Esophagus squamous epithelium (tissue), 4 donors: ENCODE measurements at regions not wholly inside any gene's neighbourhood (a gene's known extent, or its start where the extent isn't known, plus 50 kb on each side); places are given as distances from the start of the nearest gene placed in this dataset.

Experiments
- POLR2A ChIP-seq, 4 donors: fragments of 450-650 bp; IDR thresholded peaks; one replicate each; pipeline ENCODE4 v1.6.1; 2017; ENCODE audit warnings: antibody characterized with exemption in 4 of 4, mild to moderate bottlenecking in 4 of 4, moderate library complexity in 3 of 4
- TF ChIP-seq, protein P1 (sequence below), 6 experiments: fragments of 450-650 bp in 4 of 6; fragments of 200-600 bp in 2 of 6; sonication (generic) in 2 of 6; IDR thresholded peaks; one replicate each; pipeline ENCODE4 v1.5.1; 2016 to 2019; ENCODE audit warnings: antibody characterized with exemption in 6 of 6, mild to moderate bottlenecking in 4 of 6, moderate library complexity in 4 of 6

DNA sequence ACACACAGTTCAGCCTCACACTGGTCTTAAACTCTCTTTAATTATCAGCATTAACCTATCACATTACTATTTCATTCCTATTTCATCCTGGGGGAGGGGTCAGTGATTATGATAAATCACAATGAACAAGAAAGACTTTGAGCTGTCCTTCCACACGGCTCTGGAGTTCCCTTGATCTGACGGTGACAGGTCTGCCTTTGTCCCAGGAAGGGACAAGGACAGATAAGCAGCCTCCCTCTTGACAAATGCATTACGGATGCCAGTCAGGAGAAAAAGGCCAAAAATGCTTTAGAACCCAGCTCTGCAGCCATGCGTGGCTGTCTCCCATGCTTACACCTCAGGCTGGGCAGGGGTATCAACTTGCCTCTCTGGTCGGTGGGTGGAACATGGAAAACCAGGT is 281.7 kb downstream of the BCL11A start:
- TF ChIP-seq, protein P1, sequence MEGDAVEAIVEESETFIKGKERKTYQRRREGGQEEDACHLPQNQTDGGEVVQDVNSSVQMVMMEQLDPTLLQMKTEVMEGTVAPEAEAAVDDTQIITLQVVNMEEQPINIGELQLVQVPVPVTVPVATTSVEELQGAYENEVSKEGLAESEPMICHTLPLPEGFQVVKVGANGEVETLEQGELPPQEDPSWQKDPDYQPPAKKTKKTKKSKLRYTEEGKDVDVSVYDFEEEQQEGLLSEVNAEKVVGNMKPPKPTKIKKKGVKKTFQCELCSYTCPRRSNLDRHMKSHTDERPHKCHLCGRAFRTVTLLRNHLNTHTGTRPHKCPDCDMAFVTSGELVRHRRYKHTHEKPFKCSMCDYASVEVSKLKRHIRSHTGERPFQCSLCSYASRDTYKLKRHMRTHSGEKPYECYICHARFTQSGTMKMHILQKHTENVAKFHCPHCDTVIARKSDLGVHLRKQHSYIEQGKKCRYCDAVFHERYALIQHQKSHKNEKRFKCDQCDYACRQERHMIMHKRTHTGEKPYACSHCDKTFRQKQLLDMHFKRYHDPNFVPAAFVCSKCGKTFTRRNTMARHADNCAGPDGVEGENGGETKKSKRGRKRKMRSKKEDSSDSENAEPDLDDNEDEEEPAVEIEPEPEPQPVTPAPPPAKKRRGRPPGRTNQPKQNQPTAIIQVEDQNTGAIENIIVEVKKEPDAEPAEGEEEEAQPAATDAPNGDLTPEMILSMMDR (IDR thresholded peaks at IDR 0.05): no peak
- no peak for TF ChIP-seq POLR2A (IDR thresholded peaks at IDR 0.05)
